GM12873 (cell line): ENCODE measurements at regions not wholly inside any gene's neighbourhood (a gene's known extent, or its start where the extent isn't known, plus 50 kb on each side); places are given as distances from the start of the nearest gene placed in this dataset.

Experiments
- CTCF ChIP-seq: IDR thresholded peaks from 2 replicates; pipeline ENCODE4 v1.5.1; 2012; ENCODE audit warnings: low read depth, mild to moderate bottlenecking, moderate library complexity, low read length, control low read depth; ENCODE audit not compliant: insufficient read depth; ENCODE audit errors: missing control alignments

GRCh38 chr17:21530311-21530710 lies 154.2 kb downstream of the KCNJ12 start:
- no peak for TF ChIP-seq CTCF

DNA sequence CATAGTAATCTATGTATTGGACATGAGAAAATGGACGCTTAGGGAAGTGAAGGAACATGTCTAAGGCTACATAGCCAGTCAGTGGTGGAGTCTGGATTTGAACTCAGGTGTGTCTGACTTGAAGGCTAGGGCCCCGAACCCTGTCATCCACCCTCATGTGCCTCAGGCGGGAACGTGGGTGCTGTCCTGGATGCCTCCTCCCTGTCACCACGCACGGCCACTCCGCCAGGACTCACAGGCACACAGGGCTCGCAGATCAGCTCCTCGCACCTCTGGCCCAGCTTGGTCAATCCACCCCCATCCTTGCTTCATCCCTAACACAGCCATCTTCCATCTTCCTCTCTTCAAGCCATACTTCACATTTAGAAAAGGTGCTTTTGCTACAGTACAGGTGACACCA lies 154.7 kb downstream of the KCNJ12 start:
- TF ChIP-seq CTCF = no peak

GRCh38 chr17:21532763-21533385 lies 156.7 kb downstream of the KCNJ12 start:
- no peak for TF ChIP-seq CTCF

DNA sequence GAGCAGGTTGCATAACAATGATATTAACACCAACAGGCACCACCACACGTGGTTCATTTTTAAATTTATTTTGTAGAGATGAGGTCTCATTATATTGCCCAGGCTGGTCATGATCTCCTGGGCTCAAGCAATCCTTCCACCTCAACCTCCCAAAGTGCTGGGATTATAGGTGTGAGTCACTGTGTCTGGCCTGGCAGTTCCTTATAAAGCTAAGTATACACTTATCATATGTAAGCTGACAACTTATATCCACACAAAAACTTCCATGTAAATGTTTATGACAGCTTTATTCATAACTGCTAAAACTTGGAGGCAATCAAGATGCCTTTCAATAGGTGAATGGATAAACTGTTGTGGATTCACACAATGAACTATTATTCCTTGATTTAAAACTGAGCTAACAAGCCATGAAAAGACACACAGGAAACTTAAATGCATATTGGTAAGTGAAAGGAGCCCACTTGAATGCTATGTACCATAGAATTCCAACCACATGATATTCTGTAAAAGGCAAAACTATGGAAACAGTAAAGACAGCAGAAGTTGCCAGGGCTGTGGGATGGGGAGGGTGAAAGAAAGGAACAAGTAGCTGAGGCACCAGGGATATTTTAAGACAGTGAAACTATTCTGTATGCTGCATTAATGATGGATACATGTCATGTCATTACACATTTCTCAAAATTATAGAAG lies 156.5 kb upstream of the KCNJ18 start:
- TF ChIP-seq CTCF = no peak

GRCh38 chr17:21537302-21537701 lies 155.0 kb upstream of the KCNJ18 start:
- TF ChIP-seq CTCF = no peak

DNA sequence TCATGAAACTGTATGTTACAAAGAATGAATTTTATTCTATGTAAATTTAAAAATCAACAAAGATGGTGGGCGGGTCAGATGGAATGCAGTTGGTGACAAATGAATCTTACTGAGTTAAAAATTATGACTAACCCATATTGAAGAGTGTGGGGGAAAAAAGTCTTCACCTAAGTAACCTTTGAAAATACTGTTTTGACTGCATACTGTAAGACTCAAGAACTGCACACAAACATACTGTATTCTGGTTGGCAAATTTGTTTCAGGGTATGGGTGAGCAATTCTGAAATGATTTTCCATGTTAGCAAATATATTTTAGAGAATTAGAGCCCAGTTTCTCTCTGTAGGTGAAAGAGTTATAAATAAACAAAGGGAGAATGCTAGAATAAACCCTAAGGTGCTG lies 153.7 kb upstream of the KCNJ18 start:
- TF ChIP-seq CTCF = no peak

- TF ChIP-seq CTCF = no peak
Observed at GRCh38 chr17:21539146-21539545, 153.2 kb upstream of the KCNJ18 start.
